MM.1S (cell line): ENCODE measurements at regions not wholly inside any gene's neighbourhood (a gene's known extent, or its start where the extent isn't known, plus 50 kb on each side); places are given as distances from the start of the nearest gene placed in this dataset.

Source experiments
- DNase-seq: peaks from one replicate; pipeline ENCODE4 v3.0.0-alpha.2; 2015
- H2AFZ ChIP-seq: fragments of 300-600 bp; sonication (generic); 2 replicates; pipeline ENCODE4 v1.6.0; 2016; ENCODE audit warnings: antibody characterized with exemption, low read length
- H3F3A ChIP-seq: fragments of 300-600 bp; sonication (generic); 2 replicates; pipeline ENCODE4 v1.6.1; 2016; ENCODE audit warnings: mild to moderate bottlenecking, antibody characterized with exemption, low read length, moderate library complexity, mixed read lengths; ENCODE audit not compliant: insufficient read depth
- H3K27ac ChIP-seq: fragments of 300-600 bp; sonication (generic); 2 replicates; pipeline ENCODE4 v1.5.1; 2016; ENCODE audit warnings: mild to moderate bottlenecking, low read length
- H3K27me3 ChIP-seq: fragments of 300-600 bp; sonication (generic); replicated peaks from 2 replicates; pipeline ENCODE4 v1.6.0; 2016; ENCODE audit warnings: low read length; ENCODE audit not compliant: insufficient read depth
- H3K36me3 ChIP-seq: fragments of 300-600 bp; sonication (generic); replicated peaks from 2 replicates; pipeline ENCODE4 v1.6.1; 2016; ENCODE audit warnings: mild to moderate bottlenecking, low read length, mixed read lengths; ENCODE audit not compliant: insufficient read depth
- H3K4me1 ChIP-seq: fragments of 300-600 bp; sonication (generic); 2 replicates; pipeline ENCODE4 v1.6.1; 2016; ENCODE audit warnings: low read length, mixed read lengths
- H3K4me2 ChIP-seq: fragments of 300-600 bp; sonication (generic); 2 replicates; pipeline ENCODE4 v1.6.0; 2016; ENCODE audit warnings: low read depth, low read length
- H3K4me3 ChIP-seq: fragments of 300-600 bp; sonication (generic); 2 replicates; pipeline ENCODE4 v1.5.1; 2016; ENCODE audit warnings: low read length, mixed read lengths
- H3K79me2 ChIP-seq: fragments of 300-600 bp; sonication (generic); 2 replicates; pipeline ENCODE4 v1.6.1; 2016; ENCODE audit warnings: mixed run types, low read length, mixed read lengths
- H3K9ac ChIP-seq: fragments of 300-600 bp; sonication (generic); 2 replicates; pipeline ENCODE4 v1.6.1; 2016; ENCODE audit warnings: low read length, mixed read lengths
- H3K9me2 ChIP-seq: fragments of 300-600 bp; sonication (generic); replicated peaks from 2 replicates; pipeline ENCODE4 v1.6.1; 2016; ENCODE audit warnings: mild to moderate bottlenecking, low read length, mixed read lengths; ENCODE audit not compliant: insufficient read depth
- H3K9me3 ChIP-seq: fragments of 300-600 bp; sonication (generic); replicated peaks from 2 replicates; pipeline ENCODE4 v1.6.1; 2016; ENCODE audit warnings: mild to moderate bottlenecking, low read length, mixed read lengths; ENCODE audit not compliant: insufficient read depth
- H4K20me1 ChIP-seq: fragments of 300-600 bp; sonication (generic); 2 replicates; pipeline ENCODE4 v1.6.1; 2016; ENCODE audit warnings: mild to moderate bottlenecking, low read length, moderate library complexity, mixed read lengths; ENCODE audit not compliant: insufficient read depth
- CTCF ChIP-seq: fragments of 300-600 bp; sonication (generic); IDR thresholded peaks from 2 replicates; pipeline ENCODE4 v1.5.1; 2016; ENCODE audit warnings: antibody characterized with exemption, low read length, mixed read lengths
- EZH2 ChIP-seq: fragments of 300-600 bp; sonication (generic); optimal IDR thresholded peaks from 2 replicates; pipeline ENCODE3; 2017; ENCODE audit warnings: low read depth, mild to moderate bottlenecking, antibody characterized with exemption, low read length, mixed read lengths
- EZH2phosphoT487 ChIP-seq: fragments of 300-600 bp; sonication (generic); IDR thresholded peaks from 2 replicates; pipeline ENCODE4 v1.6.1; 2018; ENCODE audit warnings: antibody characterized with exemption, low read length

DNA sequence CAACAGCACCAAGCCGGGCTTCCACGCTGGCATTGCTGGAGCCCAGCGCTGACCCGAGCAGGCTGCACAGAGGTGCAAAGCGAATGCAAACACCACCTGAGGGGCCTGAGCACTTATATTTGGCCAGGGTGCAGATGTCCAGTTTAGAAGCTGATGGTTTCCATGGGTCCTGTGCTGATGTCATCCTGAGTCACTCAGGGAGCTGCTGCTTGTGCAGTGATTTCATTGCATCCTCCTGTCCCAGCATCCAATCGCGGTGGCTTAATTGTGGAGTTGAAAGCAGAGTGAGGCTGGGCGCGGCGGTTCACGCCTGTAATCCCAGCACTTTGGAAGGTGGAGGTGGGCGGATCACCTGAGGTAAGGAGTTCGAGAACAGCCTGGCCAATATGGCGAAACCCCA, 410.2 kb upstream of the KLF6 start:
- Histone ChIP-seq H3K36me3 (no peaks in the 10 kb centered on the region), H3K9me3 (0 out of 2 replicates have a peak, but pooled peaks cover 3% of the 10 kb centered on the region), H3F3A (no peaks in the 10 kb centered on the region; the same call in 1 of the 2 replicates), H3K79me2 (no peaks in the 10 kb centered on the region), H3K9ac (no peak overlapping the region), H3K4me1 (peaks cover 16% of the 10 kb centered on the region), H3K27me3 (no peaks in the 10 kb centered on the region), H3K9me2 (no peaks in the 10 kb centered on the region), H3K4me3 (no peak overlapping the region), H2AFZ (no peak overlapping the region), H4K20me1 (no peaks in the 10 kb centered on the region), H3K27ac (no peak overlapping the region), H3K4me2 (no peak overlapping the region)
- TF ChIP-seq EZH2phosphoT487 (no peak), EZH2 (no peak), CTCF (no peak)
- no peak for DNase-seq

GRCh38 chr10:4194231-4194630, 409.2 kb upstream of the KLF6 start:
- 0 out of 2 replicates have a peak, but pooled peaks cover 3% of the 10 kb centered on the region for H3K9me3 ChIP-seq
- no peaks in the 10 kb centered on the region for H3K79me2 ChIP-seq
- no peaks in the 10 kb centered on the region for H3K36me3 ChIP-seq
- TF ChIP-seq CTCF = no peak
- no peaks in the 10 kb centered on the region for H3K27me3 ChIP-seq
- no peaks in the 10 kb centered on the region for H4K20me1 ChIP-seq
- H3K9ac ChIP-seq = no peak overlapping the region
- H2AFZ ChIP-seq = no peak overlapping the region
- H3F3A ChIP-seq = no peaks in the 10 kb centered on the region; the same call in 1 of the 2 replicates
- H3K4me1 ChIP-seq = peaks cover 16% of the 10 kb centered on the region
- no peak overlapping the region for H3K27ac ChIP-seq
- no peak for DNase-seq
- no peak overlapping the region for H3K4me3 ChIP-seq
- H3K9me2 ChIP-seq = no peaks in the 10 kb centered on the region
- H3K4me2 ChIP-seq = no peak overlapping the region

DNA sequence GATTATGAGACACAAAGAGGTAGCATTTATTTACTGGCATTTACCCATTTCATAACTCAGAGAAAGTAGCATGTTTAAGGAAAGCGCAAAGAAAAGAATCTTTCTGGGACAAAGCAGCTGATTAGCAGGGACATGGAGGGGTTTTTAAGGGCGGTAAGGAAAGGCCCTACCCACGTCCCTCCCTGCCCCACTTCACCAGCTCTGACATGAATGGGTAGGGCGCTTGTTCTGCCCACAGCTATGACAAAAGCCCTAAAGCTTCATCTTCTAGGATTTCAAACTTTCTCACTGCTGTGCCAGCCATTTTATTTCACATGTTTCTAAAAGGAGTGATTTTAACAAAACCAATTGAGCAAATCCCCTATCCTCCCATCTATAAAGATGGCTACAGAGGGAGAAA, 406.9 kb upstream of the KLF6 start:
- Histone ChIP-seq H3K9ac (no peak overlapping the region), H3K79me2 (no peaks in the 10 kb centered on the region), H3K4me2 (no peak overlapping the region), H2AFZ (no peak overlapping the region), H3K4me3 (no peak overlapping the region), H3K27me3 (no peaks in the 10 kb centered on the region), H4K20me1 (no peaks in the 10 kb centered on the region), H3K9me2 (no peaks in the 10 kb centered on the region), H3K9me3 (0 out of 2 replicates have a peak, but pooled peaks cover 3% of the 10 kb centered on the region), H3K27ac (no peak overlapping the region), H3F3A (no peaks in the 10 kb centered on the region; the same call in 1 of the 2 replicates), H3K36me3 (no peaks in the 10 kb centered on the region), H3K4me1 (peaks cover 9% of the 10 kb centered on the region)
- TF ChIP-seq EZH2phosphoT487 (no peak), CTCF (no peak), EZH2 (no peak)
- DNase-seq = no peak
